ENCODE measurements at regions not wholly inside any gene's neighbourhood (a gene's known extent, or its start where the extent isn't known, plus 50 kb on each side); places are given as distances from the start of the nearest gene placed in this dataset.

- TF ChIP-seq, protein P1, sequence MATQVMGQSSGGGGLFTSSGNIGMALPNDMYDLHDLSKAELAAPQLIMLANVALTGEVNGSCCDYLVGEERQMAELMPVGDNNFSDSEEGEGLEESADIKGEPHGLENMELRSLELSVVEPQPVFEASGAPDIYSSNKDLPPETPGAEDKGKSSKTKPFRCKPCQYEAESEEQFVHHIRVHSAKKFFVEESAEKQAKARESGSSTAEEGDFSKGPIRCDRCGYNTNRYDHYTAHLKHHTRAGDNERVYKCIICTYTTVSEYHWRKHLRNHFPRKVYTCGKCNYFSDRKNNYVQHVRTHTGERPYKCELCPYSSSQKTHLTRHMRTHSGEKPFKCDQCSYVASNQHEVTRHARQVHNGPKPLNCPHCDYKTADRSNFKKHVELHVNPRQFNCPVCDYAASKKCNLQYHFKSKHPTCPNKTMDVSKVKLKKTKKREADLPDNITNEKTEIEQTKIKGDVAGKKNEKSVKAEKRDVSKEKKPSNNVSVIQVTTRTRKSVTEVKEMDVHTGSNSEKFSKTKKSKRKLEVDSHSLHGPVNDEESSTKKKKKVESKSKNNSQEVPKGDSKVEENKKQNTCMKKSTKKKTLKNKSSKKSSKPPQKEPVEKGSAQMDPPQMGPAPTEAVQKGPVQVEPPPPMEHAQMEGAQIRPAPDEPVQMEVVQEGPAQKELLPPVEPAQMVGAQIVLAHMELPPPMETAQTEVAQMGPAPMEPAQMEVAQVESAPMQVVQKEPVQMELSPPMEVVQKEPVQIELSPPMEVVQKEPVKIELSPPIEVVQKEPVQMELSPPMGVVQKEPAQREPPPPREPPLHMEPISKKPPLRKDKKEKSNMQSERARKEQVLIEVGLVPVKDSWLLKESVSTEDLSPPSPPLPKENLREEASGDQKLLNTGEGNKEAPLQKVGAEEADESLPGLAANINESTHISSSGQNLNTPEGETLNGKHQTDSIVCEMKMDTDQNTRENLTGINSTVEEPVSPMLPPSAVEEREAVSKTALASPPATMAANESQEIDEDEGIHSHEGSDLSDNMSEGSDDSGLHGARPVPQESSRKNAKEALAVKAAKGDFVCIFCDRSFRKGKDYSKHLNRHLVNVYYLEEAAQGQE (IDR thresholded peaks at IDR 0.05; ENCODE audit: borderline replicate concordance): no peak
- no peak for TF ChIP-seq EP300 (conservative IDR thresholded peaks at IDR 0.05; ENCODE audit: poor library complexity, severe bottlenecking)
- no peak for TF ChIP-seq MXI1 (conservative IDR thresholded peaks at IDR 0.05; ENCODE audit: poor library complexity, severe bottlenecking)
- TF ChIP-seq EZH2 (IDR thresholded peaks at IDR 0.05; ENCODE audit: borderline replicate concordance, insufficient read depth, low read length, poor library complexity, severe bottlenecking): no peak
- H3K9ac ChIP-seq (ENCODE audit: low read length): no peak overlapping the region
- H3K9me2 ChIP-seq (ENCODE audit: insufficient read depth, low read length): no peaks in the 10 kb centered on the region
- H3F3A ChIP-seq (ENCODE audit: insufficient read depth, low read length, poor library complexity, severe bottlenecking): no peaks in the 10 kb centered on the region
- no peaks in the 10 kb centered on the region for H3K9me3 ChIP-seq (ENCODE audit: low read length)
- peaks cover 98% of the 10 kb centered on the region for H3K79me2 ChIP-seq (replicated peaks; ENCODE audit: insufficient read depth, low read length)
- H3K4me2 ChIP-seq (ENCODE audit: low read length): no peak overlapping the region
- no peaks in the 10 kb centered on the region for H3K27me3 ChIP-seq (ENCODE audit: insufficient read depth, low read depth, low read length)
- H2AFZ ChIP-seq (ENCODE audit: low read depth, low read length): no peak overlapping the region
- H3K4me3 ChIP-seq (ENCODE audit: low read length): no peak overlapping the region
- peaks cover 26% of the 10 kb centered on the region for H4K20me1 ChIP-seq (ENCODE audit: insufficient read depth)
- H3K36me3 ChIP-seq (ENCODE audit: insufficient read depth, low read length): no peaks in the 10 kb centered on the region
- no peak overlapping the region for H3K27ac ChIP-seq (ENCODE audit: low read length)
These were observed 75.5 kb upstream of the IPO9 start for GRCh38 chr1:201753492-201753891.

- no peak for TF ChIP-seq EP300 (conservative IDR thresholded peaks at IDR 0.05; ENCODE audit: poor library complexity, severe bottlenecking)
- TF ChIP-seq TAF1 (IDR thresholded peaks at IDR 0.05; ENCODE audit: low read depth): no peak
- Histone ChIP-seq H3K27me3 (ENCODE audit: insufficient read depth, low read depth, low read length) (no peaks in the 10 kb centered on the region), H2AFZ (ENCODE audit: low read depth, low read length) (no peak overlapping the region), H3K27ac (ENCODE audit: low read length) (no peak overlapping the region), H4K20me1 (ENCODE audit: insufficient read depth) (peaks cover 29% of the 10 kb centered on the region), H3K79me2 (replicated peaks; ENCODE audit: insufficient read depth, low read length) (peaks cover 98% of the 10 kb centered on the region), H3K9ac (ENCODE audit: low read length) (no peak overlapping the region), H3K36me3 (ENCODE audit: insufficient read depth, low read length) (no peaks in the 10 kb centered on the region), H3F3A (ENCODE audit: insufficient read depth, low read length, poor library complexity, severe bottlenecking) (no peaks in the 10 kb centered on the region), H3K9me3 (ENCODE audit: low read length) (no peaks in the 10 kb centered on the region), H3K9me2 (ENCODE audit: insufficient read depth, low read length) (no peaks in the 10 kb centered on the region), H3K4me3 (ENCODE audit: low read length) (no peak overlapping the region), H3K4me2 (ENCODE audit: low read length) (no peak overlapping the region)
These were observed 74.6 kb upstream of the IPO9 start for GRCh38 chr1:201754353-201754752.

- no peak overlapping the region for H2AFZ ChIP-seq (ENCODE audit: low read depth, low read length)
- no peaks in the 10 kb centered on the region for H3F3A ChIP-seq (ENCODE audit: insufficient read depth, low read length, poor library complexity, severe bottlenecking)
- no peaks in the 10 kb centered on the region for H3K27me3 ChIP-seq (ENCODE audit: insufficient read depth, low read depth, low read length)
- H3K4me3 ChIP-seq (ENCODE audit: low read length): no peak overlapping the region
- H4K20me1 ChIP-seq (ENCODE audit: insufficient read depth): peaks cover 26% of the 10 kb centered on the region
- no peak overlapping the region for H3K9ac ChIP-seq (ENCODE audit: low read length)
- no peak overlapping the region for H3K4me2 ChIP-seq (ENCODE audit: low read length)
- H3K27ac ChIP-seq (ENCODE audit: low read length): no peak overlapping the region
- H3K9me3 ChIP-seq (ENCODE audit: low read length): no peaks in the 10 kb centered on the region
- TF ChIP-seq SMC3 (conservative IDR thresholded peaks at IDR 0.05; ENCODE audit: poor library complexity): no peak
- TF ChIP-seq TAF1 (IDR thresholded peaks at IDR 0.05; ENCODE audit: low read depth): no peak
- TF ChIP-seq CTCF (IDR thresholded peaks at IDR 0.05; ENCODE audit: poor library complexity, severe bottlenecking): no peak
- TF ChIP-seq POLR2AphosphoS5 (IDR thresholded peaks at IDR 0.05): no peak
- no peak for TF ChIP-seq EP300 (conservative IDR thresholded peaks at IDR 0.05; ENCODE audit: poor library complexity, severe bottlenecking)
- TF ChIP-seq RAD21 (conservative IDR thresholded peaks at IDR 0.05): no peak
- no peak for TF ChIP-seq MXI1 (conservative IDR thresholded peaks at IDR 0.05; ENCODE audit: poor library complexity, severe bottlenecking)
- TF ChIP-seq EZH2 (IDR thresholded peaks at IDR 0.05; ENCODE audit: borderline replicate concordance, insufficient read depth, low read length, poor library complexity, severe bottlenecking): no peak
- TF ChIP-seq, protein P1 (IDR thresholded peaks at IDR 0.05; ENCODE audit: borderline replicate concordance): no peak
- no peaks in the 10 kb centered on the region for H3K36me3 ChIP-seq (ENCODE audit: insufficient read depth, low read length)
- no peaks in the 10 kb centered on the region for H3K9me2 ChIP-seq (ENCODE audit: insufficient read depth, low read length)
- H3K79me2 ChIP-seq (replicated peaks; ENCODE audit: insufficient read depth, low read length): peaks cover 98% of the 10 kb centered on the region
These were observed 73.8 kb upstream of the IPO9 start for GRCh38 chr1:201755200-201755599.
